Suprapubic skin (tissue), 4 donors: ENCODE measurements at regions not wholly inside any gene's neighbourhood (a gene's known extent, or its start where the extent isn't known, plus 50 kb on each side); places are given as distances from the start of the nearest gene placed in this dataset.

Experiments
- DNase-seq, 2 donors: peaks; one replicate each; pipeline ENCODE4 v3.0.0-alpha.2; 2019; ENCODE audit warnings: low spot score in 2 of 2
- H3K27ac ChIP-seq: fragments of 200-600 bp; sonication (generic); one replicate; pipeline ENCODE4 v1.5.1; 2019
- H3K27me3 ChIP-seq: fragments of 200-600 bp; sonication (generic); one replicate; pipeline ENCODE4 v1.5.1; 2019
- H3K36me3 ChIP-seq: fragments of 200-600 bp; sonication (generic); one replicate; pipeline ENCODE4 v1.5.1; 2019
- H3K4me1 ChIP-seq: fragments of 200-600 bp; sonication (generic); one replicate; pipeline ENCODE4 v1.5.1; 2019
- H3K4me3 ChIP-seq: fragments of 200-600 bp; sonication (generic); one replicate; pipeline ENCODE4 v1.5.1; 2019; ENCODE audit warnings: mild to moderate bottlenecking
- H3K9me3 ChIP-seq: fragments of 200-600 bp; sonication (generic); one replicate; pipeline ENCODE4 v1.5.1; 2019
- CTCF ChIP-seq, 2 donors: fragments of 200-600 bp in 1 of 2; fragments of 450-650 bp in 1 of 2; sonication (generic) in 1 of 2; IDR thresholded peaks; one replicate each; pipeline ENCODE4 v1.5.1; 2016 to 2019; ENCODE audit warnings: antibody characterized with exemption in 2 of 2, mild to moderate bottlenecking in 1 of 2, moderate library complexity in 1 of 2
- EP300 ChIP-seq: sonication (generic); formaldehyde crosslinking; IDR thresholded peaks from one replicate; pipeline ENCODE4 v1.6.1; 2017; ENCODE audit warnings: antibody characterized with exemption
- POLR2A ChIP-seq, 2 donors: fragments of 450-650 bp; IDR thresholded peaks; one replicate each; pipeline ENCODE4 v1.6.1; 2017; ENCODE audit warnings: antibody characterized with exemption in 2 of 2, mild to moderate bottlenecking in 2 of 2, moderate library complexity in 2 of 2
- POLR2AphosphoS5 ChIP-seq, 3 donors: sonication (generic); formaldehyde crosslinking; IDR thresholded peaks; one replicate each; pipeline ENCODE4 v1.6.1; 2017; ENCODE audit warnings: antibody characterized with exemption in 3 of 3
- WGBS: methylation state at CpG from one replicate; pipeline ENCODE4 v1.1.5; 2018; 5-methylcytosine and 5-hydroxymethylcytosine counted together

DNA sequence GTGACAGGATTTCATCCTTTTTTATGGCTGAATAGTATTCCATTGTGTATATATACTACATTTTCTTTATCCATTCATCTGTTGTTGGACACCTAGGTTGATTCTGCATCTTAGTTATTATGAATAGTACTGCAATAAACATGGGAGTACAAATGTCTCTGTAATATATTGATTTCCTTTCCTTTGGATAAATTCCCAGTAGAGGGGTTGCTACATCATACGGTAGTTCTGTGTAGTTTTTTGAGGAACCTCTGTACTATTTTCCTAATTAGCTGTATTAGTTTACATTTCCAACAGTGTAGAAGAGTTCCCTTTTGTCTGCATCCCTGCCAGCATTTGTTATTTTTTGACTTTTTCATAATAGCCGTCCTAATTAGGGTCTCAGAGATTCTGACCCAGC is 201.3 kb downstream of the GIPC2 start:
- no peaks in the 10 kb centered on the region for H3K4me1 ChIP-seq
- no peaks in the 10 kb centered on the region for H3K27me3 ChIP-seq
- H3K36me3 ChIP-seq, result no peaks in the 10 kb centered on the region
- no peak overlapping the region for H3K4me3 ChIP-seq
- H3K9me3 ChIP-seq, result no peaks in the 10 kb centered on the region
- 87% methylated on average over 2 of the region's 2 CpGs for whole genome bisulfite sequencing
- no peak for TF ChIP-seq EP300
- TF ChIP-seq CTCF (IDR thresholded peaks at IDR 0.05), result no peak
- TF ChIP-seq POLR2A (IDR thresholded peaks at IDR 0.05), result no peak
- TF ChIP-seq POLR2AphosphoS5 (IDR thresholded peaks at IDR 0.05), result no peak
- no peak for DNase-seq
- no peak overlapping the region for H3K27ac ChIP-seq

- Histone ChIP-seq H3K36me3 (no peaks in the 10 kb centered on the region), H3K4me3 (no peak overlapping the region), H3K27ac (no peak overlapping the region), H3K9me3 (no peaks in the 10 kb centered on the region), H3K4me1 (no peaks in the 10 kb centered on the region), H3K27me3 (no peaks in the 10 kb centered on the region)
- 34% methylated on average over 4 of the region's 4 CpGs for WGBS
- no peak for TF ChIP-seq POLR2AphosphoS5 (IDR thresholded peaks at IDR 0.05)
- no peak for TF ChIP-seq POLR2A (IDR thresholded peaks at IDR 0.05)
- no peak for TF ChIP-seq CTCF (IDR thresholded peaks at IDR 0.05)
- TF ChIP-seq EP300, result no peak
- no peak for DNase-seq
Observed at GRCh38 chr1:78250201-78250600, 204.4 kb downstream of the GIPC2 start.

DNA sequence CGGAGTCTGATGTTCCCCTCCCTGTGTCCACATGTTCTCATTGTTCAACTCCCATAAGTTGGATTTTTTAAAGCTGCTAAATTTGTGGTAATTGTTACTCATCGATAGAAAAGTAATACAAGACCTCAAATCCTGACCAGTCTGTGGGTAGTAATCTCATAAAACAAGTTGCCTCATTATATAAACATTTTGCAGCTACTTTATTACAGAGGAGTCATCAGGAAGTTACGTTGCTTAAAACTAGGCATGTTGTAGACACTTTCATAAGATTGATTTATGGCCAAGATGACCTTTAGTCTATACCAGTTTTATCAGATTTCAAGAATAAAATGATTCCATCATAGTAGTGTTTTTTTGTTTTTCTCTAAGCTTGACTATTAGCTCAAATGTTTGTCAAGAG is 208.8 kb downstream of the GIPC2 start:
- no peaks in the 10 kb centered on the region for H3K9me3 ChIP-seq
- H3K36me3 ChIP-seq, result no peaks in the 10 kb centered on the region
- no peak overlapping the region for H3K27ac ChIP-seq
- H3K4me3 ChIP-seq, result no peak overlapping the region
- DNase-seq, result no peak
- H3K27me3 ChIP-seq, result no peaks in the 10 kb centered on the region
- 73% methylated on average over 3 of the region's 3 CpGs for WGBS
- TF ChIP-seq POLR2A (IDR thresholded peaks at IDR 0.05) (no peak), EP300 (no peak), POLR2AphosphoS5 (IDR thresholded peaks at IDR 0.05) (no peak), CTCF (IDR thresholded peaks at IDR 0.05) (no peak)
- no peaks in the 10 kb centered on the region for H3K4me1 ChIP-seq

GRCh38 chr1:78255383-78255782 is 209.6 kb downstream of the GIPC2 start:
- no peaks in the 10 kb centered on the region for H3K9me3 ChIP-seq
- no peak overlapping the region for H3K27ac ChIP-seq
- no peak for TF ChIP-seq EP300
- no peak for TF ChIP-seq POLR2A (IDR thresholded peaks at IDR 0.05)
- TF ChIP-seq POLR2AphosphoS5 (IDR thresholded peaks at IDR 0.05), result no peak
- no peak for TF ChIP-seq CTCF (IDR thresholded peaks at IDR 0.05)
- H3K36me3 ChIP-seq, result no peaks in the 10 kb centered on the region
- WGBS, result 74% methylated on average over 2 of the region's 2 CpGs
- no peak for DNase-seq
- no peaks in the 10 kb centered on the region for H3K27me3 ChIP-seq
- no peaks in the 10 kb centered on the region for H3K4me1 ChIP-seq
- no peak overlapping the region for H3K4me3 ChIP-seq

GRCh38 chr1:78255846-78256245 is 210.1 kb downstream of the GIPC2 start:
- Histone ChIP-seq H3K4me3 (no peak overlapping the region), H3K36me3 (no peaks in the 10 kb centered on the region), H3K9me3 (no peaks in the 10 kb centered on the region), H3K27me3 (no peaks in the 10 kb centered on the region), H3K4me1 (no peaks in the 10 kb centered on the region), H3K27ac (no peak overlapping the region)
- WGBS, result 46% methylated on average over 1 of the region's 1 CpG
- DNase-seq, result no peak
- TF ChIP-seq CTCF (IDR thresholded peaks at IDR 0.05) (no peak), POLR2A (IDR thresholded peaks at IDR 0.05) (no peak), POLR2AphosphoS5 (IDR thresholded peaks at IDR 0.05) (no peak)
